Thoracic aorta (tissue), 2 donors: ENCODE measurements at regions not wholly inside any gene's neighbourhood (a gene's known extent, or its start where the extent isn't known, plus 50 kb on each side); places are given as distances from the start of the nearest gene placed in this dataset.

ENCODE experiments used
- ATAC-seq: fragments of 150-250 bp; one replicate; pipeline ENCODE4 v1.8.0; 2017; ENCODE audit warnings: low read depth; ENCODE audit not compliant: insufficient number of reproducible peaks, low FRiP score
- DNase-seq: peaks from one replicate; pipeline ENCODE4 v3.0.0-alpha.2; 2020; ENCODE audit warnings: low spot score
- H3K27ac ChIP-seq, 2 donors: fragments of 200-600 bp; sonication (generic); 1 replicate in 1 of 2; 2 replicates in 1 of 2; pipeline ENCODE4 v1.5.1; 2016; ENCODE audit warnings: mild to moderate bottlenecking in 2 of 2, moderate library complexity in 2 of 2
- H3K27me3 ChIP-seq: fragments of 200-600 bp; sonication (generic); replicated peaks from 2 replicates; pipeline ENCODE4 v1.6.0; 2016; ENCODE audit warnings: mild to moderate bottlenecking; ENCODE audit not compliant: insufficient read depth
- H3K36me3 ChIP-seq: fragments of 200-600 bp; sonication (generic); one replicate; pipeline ENCODE4 v1.5.1; 2016
- H3K4me1 ChIP-seq, 2 donors: fragments of 200-600 bp; sonication (generic); 1 replicate in 1 of 2; 2 replicates in 1 of 2; pipeline versions ENCODE4 v1.5.1 to v1.6.0; 2016; ENCODE audit warnings: low read depth in 2 of 2, mild to moderate bottlenecking in 1 of 2; ENCODE audit not compliant: control insufficient read depth in 1 of 2
- H3K4me3 ChIP-seq: fragments of 200-600 bp; sonication (generic); 2 replicates; pipeline ENCODE4 v1.5.1; 2016; ENCODE audit warnings: mild to moderate bottlenecking
- H3K9me3 ChIP-seq: fragments of 200-600 bp; sonication (generic); 2 replicates; pipeline ENCODE4 v1.5.1; 2016
- CTCF ChIP-seq: fragments of 200-600 bp; sonication (generic); IDR thresholded peaks from one replicate; pipeline ENCODE4 v1.5.1; 2019; ENCODE audit warnings: antibody characterized with exemption

GRCh38 chr2:57562495-57562894 lies 484.1 kb upstream of the VRK2 start:
- no peak for ATAC-seq
- DNase-seq: no peak
- Histone ChIP-seq H3K4me1 (no peaks in the 10 kb centered on the region), H3K4me3 (no peak overlapping the region), H3K27me3 (no peaks in the 10 kb centered on the region), H3K9me3 (no peaks in the 10 kb centered on the region), H3K27ac (no peak overlapping the region), H3K36me3 (no peaks in the 10 kb centered on the region)
- no peak for TF ChIP-seq CTCF

GRCh38 chr2:57563015-57563414 lies 483.6 kb upstream of the VRK2 start:
- H3K36me3 ChIP-seq: no peaks in the 10 kb centered on the region
- no peaks in the 10 kb centered on the region for H3K4me1 ChIP-seq
- no peak overlapping the region for H3K4me3 ChIP-seq
- H3K27ac ChIP-seq: no peak overlapping the region
- TF ChIP-seq CTCF: no peak
- H3K9me3 ChIP-seq: no peaks in the 10 kb centered on the region
- no peak for ATAC-seq
- no peak for DNase-seq
- H3K27me3 ChIP-seq: no peaks in the 10 kb centered on the region

GRCh38 chr2:57567245-57567644 lies 479.4 kb upstream of the VRK2 start:
- no peaks in the 10 kb centered on the region for H3K36me3 ChIP-seq
- no peak overlapping the region for H3K27ac ChIP-seq
- H3K4me3 ChIP-seq: no peak overlapping the region
- ATAC-seq: no peak
- H3K27me3 ChIP-seq: no peaks in the 10 kb centered on the region
- no peaks in the 10 kb centered on the region for H3K4me1 ChIP-seq
- no peaks in the 10 kb centered on the region for H3K9me3 ChIP-seq
- DNase-seq: no peak
- TF ChIP-seq CTCF: no peak

GRCh38 chr2:57569396-57569795 lies 477.2 kb upstream of the VRK2 start:
- Histone ChIP-seq H3K9me3 (no peaks in the 10 kb centered on the region), H3K36me3 (no peaks in the 10 kb centered on the region), H3K27ac (no peak overlapping the region), H3K27me3 (no peaks in the 10 kb centered on the region), H3K4me1 (no peaks in the 10 kb centered on the region), H3K4me3 (no peak overlapping the region)
- no peak for TF ChIP-seq CTCF
- DNase-seq: no peak
- no peak for ATAC-seq

GRCh38 chr2:57570961-57571360 lies 475.6 kb upstream of the VRK2 start:
- TF ChIP-seq CTCF: no peak

More at GRCh38 chr2:57570961-57571360, 475.6 kb upstream of the VRK2 start:
- H3K27ac ChIP-seq: no peak overlapping the region
- no peaks in the 10 kb centered on the region for H3K36me3 ChIP-seq
- H3K4me1 ChIP-seq: no peaks in the 10 kb centered on the region
- ATAC-seq: no peak
- H3K27me3 ChIP-seq: no peaks in the 10 kb centered on the region
- H3K9me3 ChIP-seq: no peaks in the 10 kb centered on the region
- no peak overlapping the region for H3K4me3 ChIP-seq
- no peak for DNase-seq
